ENCODE measurements at regions not wholly inside any gene's neighbourhood (a gene's known extent, or its start where the extent isn't known, plus 50 kb on each side); places are given as distances from the start of the nearest gene placed in this dataset.

DNA sequence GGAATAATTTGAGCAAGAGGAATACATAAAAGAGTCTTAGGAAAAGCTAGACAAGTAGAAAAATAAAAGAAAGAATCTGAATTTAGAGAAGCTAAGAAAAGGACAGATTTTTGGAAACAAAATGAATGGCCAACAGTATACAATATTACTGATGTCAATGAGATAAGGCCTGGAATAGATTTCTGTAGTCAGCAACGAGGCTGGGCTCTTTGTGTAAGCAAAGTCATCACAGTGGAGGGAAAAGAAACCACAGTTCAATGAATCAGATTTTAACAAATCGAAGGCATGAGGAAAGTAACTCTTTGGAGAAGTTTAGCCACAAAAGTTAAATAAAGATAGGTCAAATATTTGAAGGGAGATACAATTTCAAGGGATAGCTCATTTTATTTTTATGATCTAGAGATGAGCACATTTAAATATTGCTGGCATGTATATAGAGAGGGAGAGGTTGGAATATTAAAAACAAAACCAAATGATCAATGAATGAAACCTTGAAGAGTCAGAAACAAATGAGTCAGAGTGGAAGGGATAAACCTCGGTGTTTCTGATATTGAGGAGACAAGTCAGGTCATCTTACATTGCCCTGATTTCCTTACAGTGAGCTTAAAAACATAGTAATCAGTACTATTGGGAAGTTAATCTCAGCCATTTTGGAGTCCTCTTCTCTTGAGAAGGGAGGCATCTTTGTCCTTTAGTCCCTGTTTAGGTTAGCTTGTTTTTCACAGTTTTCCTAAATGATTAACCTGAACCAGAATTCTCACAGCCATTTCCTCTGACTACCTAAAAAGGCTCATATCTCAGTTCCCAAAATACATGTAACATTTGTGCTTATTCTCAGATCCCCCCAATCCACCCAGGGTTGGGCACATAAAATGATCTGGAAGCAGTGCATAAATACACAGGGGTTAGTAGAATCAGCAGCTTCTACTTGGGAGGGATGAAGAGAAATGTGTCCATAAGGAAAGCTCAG lies 620.0 kb upstream of the B3GALT2 start:
- no peak for DNase-seq

DNA sequence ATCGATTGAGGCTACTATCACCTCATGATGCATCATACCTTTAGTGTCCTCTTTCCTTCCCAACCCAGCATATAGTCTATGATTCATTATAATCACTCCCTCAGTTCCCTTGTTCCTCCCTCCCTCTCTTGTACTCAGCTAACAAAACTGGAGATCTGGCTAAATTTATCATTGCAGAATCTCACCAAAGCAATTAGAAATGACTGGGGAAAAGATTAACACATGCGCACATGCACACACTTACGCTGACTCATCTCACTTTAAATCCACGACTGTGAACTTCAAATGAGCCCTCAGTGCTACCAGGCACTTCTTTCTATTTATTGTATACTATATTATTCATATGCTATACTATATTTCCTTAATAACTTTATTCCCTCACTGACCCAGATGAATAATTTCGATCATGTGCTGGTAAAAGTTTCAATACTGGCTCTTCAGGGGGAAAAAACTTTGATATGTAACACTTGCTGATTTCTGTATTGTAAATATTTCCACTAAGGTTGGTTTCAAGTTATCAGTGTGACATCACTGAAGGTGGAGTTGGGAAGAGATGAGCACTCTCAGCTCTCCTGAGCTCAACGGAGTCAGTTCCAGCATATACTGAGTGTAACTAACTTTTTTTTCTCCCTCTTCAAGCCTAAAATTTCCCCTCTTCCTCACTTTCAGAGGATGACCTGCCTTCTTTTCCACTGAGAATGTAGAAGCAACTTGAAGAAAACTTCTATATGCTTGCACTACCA lies 613.7 kb upstream of the B3GALT2 start:
- DNase-seq: no peak

- DNase-seq: no peak
Measured at GRCh38 chr1:193799371-193799770, 613.0 kb upstream of the B3GALT2 start.

- DNase-seq: no peak
Measured at GRCh38 chr1:193794239-193794638, 607.8 kb upstream of the B3GALT2 start.

- no peak for DNase-seq
Measured at GRCh38 chr1:193791746-193792145, 605.3 kb upstream of the B3GALT2 start.

DNA sequence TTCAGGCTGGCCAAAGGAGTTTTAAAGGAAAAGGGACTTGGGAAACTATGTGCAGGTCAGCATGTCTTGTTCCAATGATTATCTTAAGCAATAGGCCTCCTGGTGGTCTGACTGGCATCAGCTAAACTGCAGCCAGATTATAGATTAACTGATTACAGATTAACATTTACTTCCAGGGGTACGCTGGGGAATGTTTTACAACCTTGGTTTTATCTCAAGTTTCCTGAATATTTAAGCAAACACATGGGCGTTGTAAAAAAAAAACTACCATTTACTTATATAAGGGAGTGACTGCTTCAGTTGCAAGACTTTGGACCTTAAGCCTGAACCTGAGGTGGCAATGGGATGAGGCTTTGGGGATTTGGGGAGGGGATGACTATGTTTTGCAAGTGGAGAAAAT lies 600.6 kb upstream of the B3GALT2 start:
- DNase-seq: no peak

- DNase-seq: no peak
Measured at GRCh38 chr1:193785850-193786420, 599.5 kb upstream of the B3GALT2 start.

GRCh38 chr1:193774536-193775323 lies 588.3 kb upstream of the B3GALT2 start:
- DNase-seq: no peak

- no peak for DNase-seq
Measured at GRCh38 chr1:193771596-193771995, 585.2 kb upstream of the B3GALT2 start.

DNA sequence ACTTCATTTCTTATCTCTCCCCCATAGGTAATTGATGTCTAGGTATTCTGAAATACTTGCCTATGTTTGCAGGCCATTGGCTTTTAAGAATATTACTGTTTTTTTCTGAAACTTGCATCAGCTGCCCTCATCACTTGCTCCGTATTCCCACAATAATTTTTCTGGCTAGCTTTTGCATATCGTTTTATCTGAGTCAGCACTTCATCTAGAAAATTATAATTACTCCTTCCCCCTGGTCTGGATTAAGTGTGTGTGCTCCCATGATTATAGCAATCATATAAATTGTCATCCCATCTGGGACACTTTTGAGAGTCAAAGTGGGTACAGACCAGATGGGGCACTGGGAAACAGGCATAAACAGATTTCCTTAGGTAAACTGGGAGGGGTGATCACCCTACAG lies 583.2 kb upstream of the B3GALT2 start:
- DNase-seq: no peak

GRCh38 chr1:193767886-193768285 lies 581.5 kb upstream of the B3GALT2 start:
- no peak for DNase-seq

- DNase-seq: no peak
Measured at GRCh38 chr1:193766329-193766728, 579.9 kb upstream of the B3GALT2 start.

DNA sequence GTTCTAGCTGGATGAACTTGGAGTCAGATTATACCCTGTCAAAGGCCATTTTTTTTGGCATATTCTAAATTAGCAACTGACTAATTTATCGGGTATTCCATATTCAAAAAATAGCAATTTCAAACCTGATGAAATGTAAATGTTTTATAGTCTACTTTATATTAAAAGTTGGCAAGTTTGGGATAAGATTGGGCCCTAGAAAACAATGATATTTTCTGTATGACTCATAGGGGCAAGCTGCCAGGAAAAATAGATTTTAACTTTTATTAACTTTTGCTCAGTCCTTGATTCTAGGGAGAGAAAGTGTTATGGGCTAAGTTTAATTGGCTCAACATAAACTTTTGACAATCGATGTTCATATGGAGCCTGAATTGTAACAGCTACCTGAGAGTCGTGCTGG lies 576.9 kb upstream of the B3GALT2 start:
- DNase-seq: no peak

DNA sequence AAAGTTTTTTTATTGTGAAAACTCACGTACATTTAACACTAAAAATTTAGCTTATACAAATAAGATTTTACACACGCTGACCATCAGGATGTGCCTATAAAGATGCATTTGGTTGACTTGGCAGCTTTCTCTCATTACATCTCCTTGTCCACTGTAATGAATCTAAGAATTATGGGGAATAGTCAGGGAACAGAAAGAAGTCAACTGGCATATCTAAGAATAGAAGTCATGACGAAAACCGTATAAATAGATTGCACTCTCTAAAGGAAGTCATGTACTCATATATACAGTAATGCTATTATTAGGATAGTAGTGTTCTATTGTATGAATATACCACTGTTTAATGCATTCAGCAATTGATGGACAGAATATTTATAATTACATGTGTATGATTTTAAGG lies 575.8 kb upstream of the B3GALT2 start:
- no peak for DNase-seq

- DNase-seq: no peak
Measured at GRCh38 chr1:193755441-193755840, 569.0 kb upstream of the B3GALT2 start.

DNA sequence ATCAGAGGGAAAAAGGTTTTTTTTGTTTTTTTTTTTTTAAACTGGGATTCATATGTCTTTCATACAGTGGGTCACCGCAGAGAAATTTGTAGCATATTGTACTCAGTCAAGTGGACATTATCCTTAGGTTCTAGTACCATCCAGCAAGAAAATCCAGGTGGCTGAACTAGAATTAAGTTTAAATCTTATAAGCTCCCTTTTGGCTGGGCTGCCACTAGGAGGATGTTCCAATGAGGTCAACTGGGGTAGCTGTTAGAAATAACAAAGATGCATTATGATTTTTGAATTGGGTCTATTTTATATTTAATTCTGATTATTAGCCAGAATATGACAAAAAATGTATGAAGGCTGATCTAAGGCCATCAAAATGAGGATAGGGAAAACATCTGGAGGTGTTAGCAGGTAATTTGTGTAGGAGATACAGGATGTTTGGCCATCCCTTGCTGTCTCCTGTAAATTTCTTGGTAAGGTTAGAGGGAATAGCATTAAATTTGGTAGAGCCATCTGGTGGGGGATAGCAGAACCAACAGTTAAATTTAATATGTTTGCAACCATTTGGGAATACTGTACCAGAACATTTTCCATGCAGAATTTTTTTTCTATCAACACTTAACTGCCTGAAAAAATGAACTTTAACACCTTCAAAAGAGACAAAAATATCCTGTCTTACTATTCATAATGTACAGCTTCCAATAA lies 568.5 kb upstream of the B3GALT2 start:
- DNase-seq: no peak

GRCh38 chr1:193754151-193754550 lies 567.7 kb upstream of the B3GALT2 start:
- DNase-seq: no peak

DNA sequence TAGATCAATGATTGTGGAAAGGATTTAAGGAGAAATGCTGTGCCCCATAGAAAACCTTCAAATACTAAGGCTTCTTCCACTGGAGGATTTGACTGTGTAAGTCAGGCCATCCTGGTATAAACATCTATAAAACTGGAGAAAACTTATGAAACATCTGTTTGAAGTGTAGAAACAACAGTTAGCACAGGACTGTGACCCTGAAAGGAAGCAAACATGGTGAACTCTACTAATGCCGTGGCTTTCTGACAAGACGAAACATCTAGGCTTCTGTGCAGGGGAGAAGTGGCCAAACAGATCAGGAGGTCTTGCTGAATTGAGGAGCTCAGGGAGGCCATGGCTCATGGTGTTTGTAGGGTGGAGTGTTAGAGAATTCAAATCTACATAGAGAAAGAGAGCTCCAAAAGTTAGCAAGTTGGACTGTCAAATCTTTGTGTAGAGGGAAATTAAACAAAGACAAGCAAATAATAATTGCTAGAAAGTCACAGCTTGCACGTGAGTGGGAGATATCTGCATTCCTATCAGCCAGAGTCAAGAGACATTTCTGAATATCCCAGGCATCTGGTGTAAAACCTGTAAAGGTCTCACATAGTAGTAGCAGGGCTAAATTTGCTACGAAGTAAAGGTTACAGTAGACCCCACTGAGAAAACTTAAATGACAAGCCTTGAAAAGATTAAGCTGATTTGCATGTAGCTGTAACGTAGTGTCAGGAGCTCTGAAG lies 566.8 kb upstream of the B3GALT2 start:
- no peak for DNase-seq

GRCh38 chr1:193749868-193750267 lies 563.5 kb upstream of the B3GALT2 start:
- no peak for DNase-seq

DNA sequence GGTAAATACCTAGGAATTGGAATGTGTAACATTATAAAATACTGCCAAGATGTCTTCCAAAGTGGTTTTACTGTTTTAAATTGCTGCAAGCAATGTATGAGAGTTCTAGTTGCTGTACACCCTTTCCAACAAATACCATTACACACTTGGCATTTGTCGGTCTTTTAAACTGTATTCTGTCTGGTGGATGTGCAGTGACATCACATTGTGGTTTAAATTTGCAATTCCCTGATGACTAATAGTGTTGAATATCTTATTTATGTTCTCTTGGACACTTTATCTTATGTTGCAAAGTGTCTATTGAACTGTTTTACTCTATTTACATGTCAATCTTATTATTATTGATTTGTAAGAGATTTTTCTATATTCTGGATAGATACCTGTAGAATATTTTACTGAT lies 561.2 kb upstream of the B3GALT2 start:
- no peak for DNase-seq

DNA sequence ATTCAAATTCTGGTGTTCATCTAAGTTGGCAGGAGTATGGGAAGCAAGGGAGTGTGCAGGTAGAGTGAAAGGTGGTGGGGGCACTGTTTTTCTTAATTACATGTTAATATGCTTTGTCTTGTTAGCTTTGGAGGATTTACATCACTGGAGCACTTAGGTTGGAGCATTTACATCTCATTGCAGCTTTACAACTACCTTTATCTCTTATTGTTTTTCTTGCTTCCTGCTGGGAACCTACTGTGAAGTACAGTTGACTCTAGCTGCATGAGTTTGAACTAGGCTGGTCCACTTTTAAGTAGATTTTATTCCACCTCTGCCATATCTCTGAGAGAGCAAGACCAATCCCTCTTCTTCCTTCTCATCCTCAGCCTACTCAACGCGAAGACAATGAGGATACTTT lies 554.8 kb upstream of the B3GALT2 start:
- no peak for DNase-seq

GRCh38 chr1:193740762-193741161 lies 554.3 kb upstream of the B3GALT2 start:
- no peak for DNase-seq
